DND-41 (cell line): ENCODE measurements at regions not wholly inside any gene's neighbourhood (a gene's known extent, or its start where the extent isn't known, plus 50 kb on each side); places are given as distances from the start of the nearest gene placed in this dataset.
"Not testable (repeated sequence)": the region's sequence is repeated elsewhere in the genome, so short reads cannot be mapped to it uniquely, and the experiment has no call there.

ENCODE experiments used
- EZH2 ChIP-seq: IDR thresholded peaks from 3 replicates; pipeline ENCODE4 v1.6.1; 2012; ENCODE audit warnings: borderline replicate concordance, low read depth, mild to moderate bottlenecking, moderate library complexity, low read length, inconsistent platforms; ENCODE audit not compliant: severe bottlenecking
- TF ChIP-seq, protein P1 (sequence below): IDR thresholded peaks from 2 replicates; pipeline ENCODE4 v1.5.1; 2012; ENCODE audit warnings: borderline replicate concordance, low read length, moderate library complexity, mild to moderate bottlenecking; ENCODE audit not compliant: poor library complexity, severe bottlenecking; ENCODE audit errors: extremely low read depth

DNA sequence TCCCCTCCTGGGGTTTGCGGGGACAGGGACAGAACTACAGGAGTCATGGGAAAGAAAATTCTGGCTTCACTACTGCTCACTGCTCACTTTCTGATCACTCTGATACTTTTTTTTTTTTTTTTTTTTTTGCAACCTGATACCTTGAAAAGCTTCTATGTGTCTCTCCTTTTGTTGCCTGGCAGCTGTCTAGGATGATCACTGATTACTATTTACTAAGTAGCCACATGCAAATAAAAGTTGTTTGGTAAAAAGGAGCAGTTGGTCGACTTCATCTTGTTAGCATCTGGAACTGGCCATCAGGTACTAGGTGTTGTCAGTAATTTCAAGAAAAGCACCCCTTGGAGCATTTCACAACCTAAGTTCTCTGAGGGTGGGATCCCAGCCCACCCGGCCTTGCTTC, 74.9 kb upstream of the MTLN start:
- TF ChIP-seq, protein P1, sequence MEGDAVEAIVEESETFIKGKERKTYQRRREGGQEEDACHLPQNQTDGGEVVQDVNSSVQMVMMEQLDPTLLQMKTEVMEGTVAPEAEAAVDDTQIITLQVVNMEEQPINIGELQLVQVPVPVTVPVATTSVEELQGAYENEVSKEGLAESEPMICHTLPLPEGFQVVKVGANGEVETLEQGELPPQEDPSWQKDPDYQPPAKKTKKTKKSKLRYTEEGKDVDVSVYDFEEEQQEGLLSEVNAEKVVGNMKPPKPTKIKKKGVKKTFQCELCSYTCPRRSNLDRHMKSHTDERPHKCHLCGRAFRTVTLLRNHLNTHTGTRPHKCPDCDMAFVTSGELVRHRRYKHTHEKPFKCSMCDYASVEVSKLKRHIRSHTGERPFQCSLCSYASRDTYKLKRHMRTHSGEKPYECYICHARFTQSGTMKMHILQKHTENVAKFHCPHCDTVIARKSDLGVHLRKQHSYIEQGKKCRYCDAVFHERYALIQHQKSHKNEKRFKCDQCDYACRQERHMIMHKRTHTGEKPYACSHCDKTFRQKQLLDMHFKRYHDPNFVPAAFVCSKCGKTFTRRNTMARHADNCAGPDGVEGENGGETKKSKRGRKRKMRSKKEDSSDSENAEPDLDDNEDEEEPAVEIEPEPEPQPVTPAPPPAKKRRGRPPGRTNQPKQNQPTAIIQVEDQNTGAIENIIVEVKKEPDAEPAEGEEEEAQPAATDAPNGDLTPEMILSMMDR, result not testable (repeated sequence)
- not testable (repeated sequence) for TF ChIP-seq EZH2
